Stomach (tissue), 4 donors: ENCODE measurements at regions not wholly inside any gene's neighbourhood (a gene's known extent, or its start where the extent isn't known, plus 50 kb on each side); places are given as distances from the start of the nearest gene placed in this dataset.

ENCODE experiments used
- EP300 ChIP-seq: sonication (generic); formaldehyde crosslinking; IDR thresholded peaks from one replicate; pipeline ENCODE4 v1.6.1; 2017; ENCODE audit warnings: antibody characterized with exemption
- POLR2A ChIP-seq, 4 donors: fragments of 450-650 bp; IDR thresholded peaks; one replicate each; pipeline ENCODE4 v1.6.1; 2016; ENCODE audit warnings: antibody characterized with exemption in 4 of 4, control low read depth in 2 of 4, mild to moderate bottlenecking in 1 of 4, moderate library complexity in 1 of 4
- POLR2AphosphoS5 ChIP-seq, 3 donors: sonication (generic); formaldehyde crosslinking; IDR thresholded peaks; one replicate each; pipeline ENCODE4 v1.6.1; 2016; ENCODE audit warnings: antibody characterized with exemption in 3 of 3
- TF ChIP-seq, protein P1 (sequence below), 7 experiments: fragments of 450-650 bp in 4 of 7; fragments of 200-600 bp in 3 of 7; sonication (generic) in 3 of 7; IDR thresholded peaks; one replicate each; pipeline ENCODE4 v1.5.1; 2016 to 2019; ENCODE audit warnings: antibody characterized with exemption in 7 of 7, control low read depth in 2 of 7, mild to moderate bottlenecking in 1 of 7

DNA sequence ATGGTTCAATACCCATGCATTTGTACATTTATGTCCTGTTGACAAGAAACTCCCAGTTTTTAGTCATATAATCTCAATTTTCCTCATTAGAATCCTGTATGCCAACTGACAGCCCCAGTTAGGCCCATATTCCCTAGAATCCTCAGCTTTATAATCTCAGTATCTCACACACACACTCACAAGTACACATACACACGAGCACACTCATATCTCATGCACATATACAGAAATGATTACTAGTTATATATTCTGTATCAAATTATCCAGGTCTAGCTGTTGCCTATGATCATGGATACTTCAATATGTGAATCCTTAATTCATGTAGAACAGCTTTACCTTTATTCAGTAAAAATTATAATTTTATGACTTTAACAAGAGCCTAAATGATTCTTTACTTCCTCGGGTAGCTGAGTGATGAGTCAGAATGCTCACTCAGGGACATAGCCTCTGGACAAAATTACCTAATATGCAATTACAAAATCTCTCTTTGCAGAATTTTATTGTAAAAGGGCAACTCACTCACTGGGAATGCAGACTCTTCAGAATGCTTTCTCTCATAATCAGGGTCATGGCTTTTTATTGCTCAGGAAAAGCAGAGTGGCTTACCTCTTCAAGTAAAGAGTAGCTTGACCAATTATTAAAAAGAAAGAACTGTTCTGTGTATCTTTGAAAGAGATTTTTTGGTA lies 193.6 kb upstream of the PIK3C3 start:
- TF ChIP-seq, protein P1, sequence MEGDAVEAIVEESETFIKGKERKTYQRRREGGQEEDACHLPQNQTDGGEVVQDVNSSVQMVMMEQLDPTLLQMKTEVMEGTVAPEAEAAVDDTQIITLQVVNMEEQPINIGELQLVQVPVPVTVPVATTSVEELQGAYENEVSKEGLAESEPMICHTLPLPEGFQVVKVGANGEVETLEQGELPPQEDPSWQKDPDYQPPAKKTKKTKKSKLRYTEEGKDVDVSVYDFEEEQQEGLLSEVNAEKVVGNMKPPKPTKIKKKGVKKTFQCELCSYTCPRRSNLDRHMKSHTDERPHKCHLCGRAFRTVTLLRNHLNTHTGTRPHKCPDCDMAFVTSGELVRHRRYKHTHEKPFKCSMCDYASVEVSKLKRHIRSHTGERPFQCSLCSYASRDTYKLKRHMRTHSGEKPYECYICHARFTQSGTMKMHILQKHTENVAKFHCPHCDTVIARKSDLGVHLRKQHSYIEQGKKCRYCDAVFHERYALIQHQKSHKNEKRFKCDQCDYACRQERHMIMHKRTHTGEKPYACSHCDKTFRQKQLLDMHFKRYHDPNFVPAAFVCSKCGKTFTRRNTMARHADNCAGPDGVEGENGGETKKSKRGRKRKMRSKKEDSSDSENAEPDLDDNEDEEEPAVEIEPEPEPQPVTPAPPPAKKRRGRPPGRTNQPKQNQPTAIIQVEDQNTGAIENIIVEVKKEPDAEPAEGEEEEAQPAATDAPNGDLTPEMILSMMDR (IDR thresholded peaks at IDR 0.05), result no peak
- TF ChIP-seq POLR2AphosphoS5 (IDR thresholded peaks at IDR 0.05), result no peak
- TF ChIP-seq POLR2A (IDR thresholded peaks at IDR 0.05), result no peak
- TF ChIP-seq EP300, result no peak
